ACHN (cell line): ENCODE measurements at regions not wholly inside any gene's neighbourhood (a gene's known extent, or its start where the extent isn't known, plus 50 kb on each side); places are given as distances from the start of the nearest gene placed in this dataset.

ENCODE experiments used
- DNase-seq: peaks from one replicate; pipeline ENCODE4 v3.0.0-alpha.2; 2015
- in situ Hi-C: cut with HindIII; loops from 2 replicates; pipeline ENCODE4 v1.10.0; 2017; ENCODE audit warnings: low sequenced_read_pairs, low pct_ligation_motif_present, low pct_unique_long_range_greater_than_20kb

GRCh38 chr3:187942658-187943241, 197.5 kb upstream of the BCL6 start:
- DNase-seq, result no peak
- in situ Hi-C loops, result no loop called here

- in situ Hi-C loops, result no loop called here
- DNase-seq, result no peak
Observed at GRCh38 chr3:187943677-187944389, 198.6 kb upstream of the BCL6 start.

GRCh38 chr3:187944390-187945179, 199.3 kb upstream of the BCL6 start:
- DNase-seq, result no peak

GRCh38 chr3:187945374-187945773, 200.1 kb upstream of the BCL6 start:
- in situ Hi-C loops, result no loop called here
- no peak for DNase-seq

More at GRCh38 chr3:187944390-187945179, 199.3 kb upstream of the BCL6 start:
- in situ Hi-C loops, result no loop called here

- DNase-seq, result no peak
Observed at GRCh38 chr3:187946163-187946691, 201.0 kb upstream of the BCL6 start.

GRCh38 chr3:187946981-187947380, 201.7 kb upstream of the BCL6 start:
- DNase-seq, result no peak
- in situ Hi-C loops, result no loop called here

More at GRCh38 chr3:187946163-187946691, 201.0 kb upstream of the BCL6 start:
- in situ Hi-C loops, result no loop called here

- in situ Hi-C loops, result no loop called here
- DNase-seq, result no peak
Observed at GRCh38 chr3:187947927-187948682, 202.8 kb upstream of the BCL6 start.

- DNase-seq, result no peak
Observed at GRCh38 chr3:187949093-187949820, 204.0 kb upstream of the BCL6 start.

GRCh38 chr3:187950671-187951070, 203.3 kb upstream of the LPP start:
- in situ Hi-C loops, result no loop called here

More at GRCh38 chr3:187949093-187949820, 204.0 kb upstream of the BCL6 start:
- in situ Hi-C loops, result no loop called here

GRCh38 chr3:187951452-187952190, 202.3 kb upstream of the LPP start:
- in situ Hi-C loops, result no loop called here
- no peak for DNase-seq

More at GRCh38 chr3:187950671-187951070, 203.3 kb upstream of the LPP start:
- DNase-seq, result no peak

- DNase-seq, result no peak
- in situ Hi-C loops, result no loop called here
Observed at GRCh38 chr3:187952849-187953248, 201.1 kb upstream of the LPP start.

GRCh38 chr3:187954516-187954872, 199.5 kb upstream of the LPP start:
- DNase-seq, result no peak
- in situ Hi-C loops, result no loop called here

GRCh38 chr3:187954873-187955586, 198.9 kb upstream of the LPP start:
- peak; percentile 55 for DNase-seq
- in situ Hi-C loops, result no loop called here

GRCh38 chr3:187955587-187955952, 198.4 kb upstream of the LPP start:
- DNase-seq, result no peak
- in situ Hi-C loops, result no loop called here

GRCh38 chr3:187957165-187957581, 196.8 kb upstream of the LPP start:
- DNase-seq, result no peak
- in situ Hi-C loops, result no loop called here

GRCh38 chr3:187957582-187957981, 196.4 kb upstream of the LPP start:
- in situ Hi-C loops, result no loop called here
- DNase-seq, result no peak

GRCh38 chr3:187958432-187959003, 195.4 kb upstream of the LPP start:
- DNase-seq, result no peak
- in situ Hi-C loops, result no loop called here
